PC-3 (cell line): ENCODE measurements at regions not wholly inside any gene's neighbourhood (a gene's known extent, or its start where the extent isn't known, plus 50 kb on each side); places are given as distances from the start of the nearest gene placed in this dataset.

Source experiments
- ATAC-seq: fragments of 200-7000 bp; cut with Tn5 transposase; 2 replicates; pipeline ENCODE4 v1.9.1; 2020; ENCODE audit warnings: mild to moderate bottlenecking, moderate library complexity
- BruUV-seq: library from RNA; stranded (reverse); fragments of 400-500 nt; replicated peaks from 2 replicates; lab custom pipeline; 2021; lab: Mats Ljungman, UMichigan
- CTCF ChIA-PET: fragments of 300-600 bp; sonication (Branson Sonifier 250); formaldehyde crosslinking; loops from one replicate; lab custom pipeline; 2022; ENCODE audit warnings: antibody characterized with exemption; lab: Charles Lee
- POLR2A ChIA-PET: fragments of 300-600 bp; sonication (Branson Sonifier 250); formaldehyde crosslinking; loops from one replicate; lab custom pipeline; 2022; ENCODE audit warnings: antibody characterized with exemption; ENCODE audit not compliant: unreplicated experiment; lab: Charles Lee
- DNase-seq: peaks from one replicate; pipeline ENCODE4 v3.0.0-alpha.2; 2015
- H2AFZ ChIP-seq: fragments of 300-600 bp; sonication (generic); 2 replicates; pipeline ENCODE4 v1.6.0; 2016; ENCODE audit warnings: antibody characterized with exemption, low read length
- H3F3A ChIP-seq: fragments of 300-600 bp; sonication (generic); one replicate; pipeline ENCODE4 v1.6.0; 2017; ENCODE audit warnings: antibody characterized with exemption, low read length, control low read depth, mild to moderate bottlenecking; ENCODE audit not compliant: unreplicated experiment
- H3K27ac ChIP-seq: fragments of 300-600 bp; sonication (generic); 2 replicates; pipeline ENCODE4 v1.5.1; 2016; ENCODE audit warnings: mild to moderate bottlenecking, low read length
- H3K27me3 ChIP-seq: fragments of 300-600 bp; sonication (generic); 2 replicates; pipeline ENCODE4 v1.6.1; 2016; ENCODE audit warnings: low read length, mixed read lengths
- H3K36me3 ChIP-seq: fragments of 300-600 bp; sonication (generic); 2 replicates; pipeline ENCODE4 v1.6.1; 2016; ENCODE audit warnings: low read depth, mixed run types, low read length, mixed read lengths
- H3K4me1 ChIP-seq: fragments of 300-600 bp; sonication (generic); 2 replicates; pipeline ENCODE4 v1.5.1; 2016; ENCODE audit warnings: low read length; ENCODE audit not compliant: insufficient read depth
- H3K4me2 ChIP-seq: fragments of 300-600 bp; sonication (generic); 2 replicates; pipeline ENCODE4 v1.6.0; 2016; ENCODE audit warnings: low read length
- H3K4me3 ChIP-seq: fragments of 300-600 bp; sonication (generic); 2 replicates; pipeline ENCODE4 v1.5.1; 2016; ENCODE audit warnings: mild to moderate bottlenecking, low read length, mixed read lengths
- H3K79me2 ChIP-seq: fragments of 300-600 bp; sonication (generic); 2 replicates; pipeline ENCODE4 v1.6.1; 2017; ENCODE audit warnings: low read length, mixed read lengths
- H3K9ac ChIP-seq: fragments of 300-600 bp; sonication (generic); 2 replicates; pipeline ENCODE4 v1.6.0; 2016; ENCODE audit warnings: mild to moderate bottlenecking, low read length
- H3K9me2 ChIP-seq: fragments of 300-600 bp; sonication (generic); replicated peaks from 2 replicates; pipeline ENCODE4 v1.6.1; 2016; ENCODE audit warnings: mixed run types, low read length, mixed read lengths
- H3K9me3 ChIP-seq: fragments of 300-600 bp; sonication (generic); 2 replicates; pipeline ENCODE4 v1.6.1; 2016; ENCODE audit warnings: low read length, mixed read lengths
- H4K20me1 ChIP-seq: fragments of 300-600 bp; sonication (generic); 2 replicates; pipeline ENCODE4 v1.6.1; 2016; ENCODE audit warnings: low read length, mixed read lengths
- CTCF ChIP-seq: fragments of 300-600 bp; sonication (generic); conservative IDR thresholded peaks from 2 replicates; pipeline ENCODE4 v1.5.1; 2017; ENCODE audit warnings: antibody characterized with exemption, low read depth, mild to moderate bottlenecking, low read length
- EZH2 ChIP-seq: fragments of 300-600 bp; sonication (generic); IDR thresholded peaks from one replicate; pipeline ENCODE4 v1.6.1; 2017; ENCODE audit warnings: antibody characterized with exemption, mild to moderate bottlenecking, low read length; ENCODE audit not compliant: unreplicated experiment
- EZH2phosphoT487 ChIP-seq: fragments of 300-600 bp; sonication (generic); IDR thresholded peaks from 2 replicates; pipeline ENCODE4 v1.6.1; 2018; ENCODE audit warnings: mild to moderate bottlenecking, antibody characterized with exemption, low read length, borderline replicate concordance
- intact Hi-C: fragments of 100-400 bp; cut with micrococcal nuclease; formaldehyde crosslinking; loops from 2 replicates; pipeline ENCODE4 v1.9.0; 2023

- Histone ChIP-seq H3K4me1 (peaks cover 7% of the 10 kb centered on the region), H3K79me2 (no peaks in the 10 kb centered on the region), H3K27ac (peak overlapping the region; percentile 24), H3K36me3 (no peaks in the 10 kb centered on the region), H3K27me3 (no peaks in the 10 kb centered on the region), H3K9ac (no peak overlapping the region), H2AFZ (no peak overlapping the region), H3K4me3 (no peak overlapping the region), H3K4me2 (no peak overlapping the region), H3K9me3 (no peaks in the 10 kb centered on the region; the same call in 1 of the 2 replicates), H3F3A (no peaks in the 10 kb centered on the region), H4K20me1 (no peaks in the 10 kb centered on the region), H3K9me2 (no peaks in the 10 kb centered on the region)
- TF ChIP-seq EZH2phosphoT487 = no peak
- TF ChIP-seq EZH2 = no peak
- no peak for TF ChIP-seq CTCF
- ChIA-PET POLR2A (no interaction called here), CTCF (no interaction called here)
- no peak for ATAC-seq
- no peak for DNase-seq
- no TSS peak for BruUV-seq
- intact Hi-C loops = no loop called here
These were observed 58.8 kb upstream of the FLRT2 start for GRCh38 chr14:85471156-85471555.

- H4K20me1 ChIP-seq = no peaks in the 10 kb centered on the region
- ATAC-seq = no peak
- H3K9me3 ChIP-seq = no peaks in the 10 kb centered on the region; the same call in 1 of the 2 replicates
- intact Hi-C loops = no loop called here
- no TSS peak for BruUV-seq
- DNase-seq = peak; percentile 72
- no peaks in the 10 kb centered on the region for H3K36me3 ChIP-seq
- no peak overlapping the region for H3K4me2 ChIP-seq
- POLR2A ChIA-PET = no interaction called here
- H3F3A ChIP-seq = no peaks in the 10 kb centered on the region
- H3K4me3 ChIP-seq = no peak overlapping the region
- no peaks in the 10 kb centered on the region for H3K79me2 ChIP-seq
- TF ChIP-seq EZH2 = no peak
- TF ChIP-seq CTCF = no peak
- no peak for TF ChIP-seq EZH2phosphoT487
- CTCF ChIA-PET = no interaction called here
- H2AFZ ChIP-seq = no peak overlapping the region
- H3K27me3 ChIP-seq = no peaks in the 10 kb centered on the region
- H3K9ac ChIP-seq = no peak overlapping the region
- H3K27ac ChIP-seq = peak overlapping the region; percentile 24
- H3K4me1 ChIP-seq = peaks cover 7% of the 10 kb centered on the region
- no peaks in the 10 kb centered on the region for H3K9me2 ChIP-seq
These were observed 58.2 kb upstream of the FLRT2 start for GRCh38 chr14:85471744-85472143.

GRCh38 chr14:85474431-85474830, 55.5 kb upstream of the FLRT2 start:
- ATAC-seq (no peak), DNase-seq (no peak)
- Histone ChIP-seq H3K27ac (no peak overlapping the region), H3F3A (no peaks in the 10 kb centered on the region), H3K27me3 (no peaks in the 10 kb centered on the region), H3K9ac (no peak overlapping the region), H3K4me2 (no peak overlapping the region), H2AFZ (no peak overlapping the region), H3K4me1 (peaks cover 7% of the 10 kb centered on the region), H3K36me3 (no peaks in the 10 kb centered on the region), H4K20me1 (no peaks in the 10 kb centered on the region), H3K9me2 (no peaks in the 10 kb centered on the region), H3K9me3 (peaks cover under 1% of the 10 kb centered on the region; the same call in 1 of the 2 replicates), H3K79me2 (no peaks in the 10 kb centered on the region), H3K4me3 (no peak overlapping the region)
- ChIA-PET POLR2A (no interaction called here), CTCF (no interaction called here)
- intact Hi-C loops = no loop called here
- no TSS peak for BruUV-seq
- TF ChIP-seq CTCF (no peak), EZH2phosphoT487 (no peak), EZH2 (no peak)
